ENCODE measurements at regions not wholly inside any gene's neighbourhood (a gene's known extent, or its start where the extent isn't known, plus 50 kb on each side); places are given as distances from the start of the nearest gene placed in this dataset.

GRCh38 chr19:28878862-28879566, 333.9 kb downstream of the UQCRFS1 start:
- peak; percentile 61 for DNase-seq

- no peak for DNase-seq
These were observed 336.3 kb downstream of the UQCRFS1 start for GRCh38 chr19:28876609-28877123.

DNA sequence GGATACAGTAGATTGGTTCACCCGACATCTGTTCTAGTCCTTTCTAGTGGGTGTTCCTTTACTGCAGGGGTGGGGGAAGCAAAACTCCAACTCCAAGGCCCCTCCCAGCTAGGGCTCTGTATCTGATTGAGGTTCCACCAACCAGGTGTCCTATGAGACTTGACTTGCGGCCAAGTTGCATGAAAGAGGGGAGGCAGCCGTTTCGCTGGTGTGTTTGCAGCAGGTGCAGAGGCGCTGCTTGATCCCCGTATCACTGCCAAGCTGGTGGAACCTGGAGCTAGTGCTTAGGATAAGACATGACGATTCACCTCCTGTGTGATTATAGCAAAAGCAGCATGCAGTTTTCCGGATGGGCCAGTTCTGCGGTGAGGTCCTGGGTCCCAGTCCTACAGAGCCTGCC, 338.2 kb downstream of the UQCRFS1 start:
- DNase-seq, result no peak

- DNase-seq, result no peak
These were observed 339.6 kb downstream of the UQCRFS1 start for GRCh38 chr19:28873301-28873700.

DNA sequence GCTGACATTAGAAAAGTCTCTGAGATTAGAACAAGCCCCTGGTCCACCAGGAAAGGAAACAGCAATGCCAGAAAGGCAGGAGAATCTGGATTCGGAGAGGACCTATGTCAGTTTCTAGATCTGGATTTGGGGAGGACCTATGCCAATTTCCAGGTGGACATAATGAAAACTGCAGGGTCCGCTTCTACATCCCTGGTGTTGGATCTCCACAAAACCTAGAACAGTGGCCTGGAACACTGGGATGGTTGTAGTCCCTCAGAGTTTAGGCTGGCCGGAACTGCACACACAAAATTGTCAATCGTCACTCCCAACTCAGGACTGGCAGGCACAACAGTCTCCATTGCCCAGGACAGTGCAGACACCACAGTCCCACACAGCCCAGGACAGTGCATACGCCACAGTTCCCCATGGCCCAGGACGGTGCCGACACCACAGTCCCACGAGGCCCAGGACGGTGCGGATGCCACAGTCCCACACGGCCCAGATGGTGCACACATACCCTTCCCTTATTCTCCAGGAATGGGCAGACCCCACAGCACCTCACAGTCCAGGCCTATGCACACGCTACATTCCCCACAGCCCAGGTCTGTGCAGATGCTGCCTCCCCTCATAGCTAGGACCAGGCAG, 341.7 kb downstream of the UQCRFS1 start:
- DNase-seq, result no peak

GRCh38 chr19:28869459-28869858, 343.5 kb downstream of the UQCRFS1 start:
- DNase-seq, result no peak

- no peak for DNase-seq
These were observed 344.1 kb downstream of the UQCRFS1 start for GRCh38 chr19:28868836-28869235.

GRCh38 chr19:28867978-28868377, 345.0 kb downstream of the UQCRFS1 start:
- no peak for DNase-seq

DNA sequence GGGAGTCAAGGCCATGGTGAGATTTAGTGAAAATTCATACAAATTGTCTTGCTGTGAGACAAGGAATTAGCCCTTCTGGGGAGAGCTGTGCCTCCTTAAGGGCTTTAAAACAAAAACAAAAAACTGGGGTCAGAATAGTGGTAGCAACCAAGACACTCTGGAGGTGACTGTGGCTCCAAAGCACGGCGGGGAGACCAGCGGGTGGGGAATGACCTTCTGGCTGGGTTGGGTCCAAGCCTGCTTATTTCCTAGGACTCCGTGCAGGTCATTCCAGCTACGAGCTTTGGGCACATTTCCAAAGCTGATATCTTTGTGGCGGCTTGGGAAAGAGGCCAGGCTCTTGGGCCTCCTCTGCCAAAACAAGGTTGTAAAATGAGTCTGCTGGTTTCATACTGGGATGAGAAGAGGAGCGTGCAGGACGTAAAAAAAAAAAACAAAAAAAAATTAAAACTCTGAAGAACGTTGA, 348.3 kb downstream of the UQCRFS1 start:
- DNase-seq, result no peak

DNA sequence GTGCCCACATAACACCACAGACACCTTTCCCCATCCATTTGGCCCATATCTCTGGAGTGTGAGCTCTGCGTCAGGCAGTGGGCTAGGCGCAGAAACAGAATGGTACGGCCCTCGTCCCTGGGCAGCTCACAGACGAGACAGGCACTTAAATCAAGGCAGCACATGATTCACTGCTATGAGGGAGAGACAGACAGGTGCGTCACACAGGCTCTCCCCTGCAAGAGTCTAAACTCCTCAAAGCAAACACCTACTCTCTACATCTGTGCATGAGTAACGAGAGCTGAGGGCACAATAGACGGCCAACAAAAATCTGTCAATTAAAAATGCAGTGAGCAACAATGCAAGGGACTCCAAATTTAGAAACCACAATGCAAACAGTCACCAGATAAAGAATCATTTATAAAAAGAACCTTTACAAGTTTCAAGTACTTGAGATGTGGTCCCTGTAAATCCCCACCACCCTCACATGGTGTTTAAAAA, 348.9 kb downstream of the UQCRFS1 start:
- DNase-seq, result no peak

GRCh38 chr19:28862238-28862637, 350.7 kb downstream of the UQCRFS1 start:
- DNase-seq, result no peak

- no peak for DNase-seq
These were observed 353.1 kb downstream of the UQCRFS1 start for GRCh38 chr19:28859811-28860210.

GRCh38 chr19:28858933-28859332, 354.0 kb downstream of the UQCRFS1 start:
- no peak for DNase-seq

- no peak for DNase-seq
These were observed 355.0 kb downstream of the UQCRFS1 start for GRCh38 chr19:28857967-28858366.

- DNase-seq, result no peak
These were observed 357.7 kb downstream of the UQCRFS1 start for GRCh38 chr19:28855216-28855615.

DNA sequence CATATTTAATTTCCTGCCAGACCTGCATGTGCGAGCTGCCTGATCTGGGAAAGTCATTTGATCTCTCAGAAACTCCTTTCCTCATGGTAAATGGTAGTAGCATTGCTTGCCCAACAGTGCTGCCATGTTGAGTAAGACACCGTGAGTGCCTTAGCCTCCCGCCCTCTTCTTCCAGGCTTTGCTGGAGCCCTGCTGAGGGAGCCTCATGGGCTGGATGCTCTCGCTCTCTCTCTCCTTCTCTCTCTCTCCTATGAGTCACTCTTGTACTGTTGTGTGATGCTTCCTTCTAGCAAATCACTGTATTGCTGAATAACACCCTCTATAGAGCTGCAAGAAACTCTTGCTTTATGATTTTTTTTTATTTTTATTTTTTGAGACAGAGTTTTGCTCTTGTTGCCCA, 365.5 kb downstream of the UQCRFS1 start:
- DNase-seq, result peak; percentile 27

GRCh38 chr19:28846094-28846812, 366.7 kb downstream of the UQCRFS1 start:
- no peak for DNase-seq

DNA sequence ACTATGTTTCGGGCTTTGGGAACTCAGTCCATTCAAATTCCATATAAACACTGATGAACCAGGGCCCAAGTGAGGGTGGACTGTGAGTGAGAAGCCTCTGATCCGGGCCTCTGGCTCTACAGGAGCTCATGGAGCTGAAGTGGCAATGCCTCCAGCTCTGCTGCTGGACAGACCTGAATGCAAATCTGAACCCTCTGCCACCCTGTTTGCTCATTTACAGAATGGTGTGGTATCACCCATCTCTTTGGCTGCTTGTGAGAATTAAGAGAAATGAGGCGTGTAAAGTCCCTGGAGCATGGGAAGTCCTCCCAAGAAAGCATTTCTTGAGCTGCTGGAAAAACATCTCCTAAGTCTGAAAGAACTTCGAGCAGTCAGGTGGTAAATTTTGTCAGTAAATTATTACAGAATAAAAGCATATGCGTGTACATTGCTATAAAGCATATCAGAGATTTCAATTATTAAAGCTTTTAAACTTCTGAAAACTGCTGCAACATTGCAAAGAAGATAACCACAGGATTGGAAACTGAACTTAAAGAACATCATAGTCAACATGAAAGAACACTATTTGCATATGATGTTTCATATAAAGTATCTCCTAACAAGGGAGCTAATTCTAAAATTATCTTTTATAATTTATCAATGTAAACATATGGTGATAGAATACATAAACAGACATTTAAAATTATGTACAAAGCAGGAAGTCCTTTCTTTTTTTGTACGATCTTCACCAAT, 369.0 kb downstream of the UQCRFS1 start:
- no peak for DNase-seq

DNA sequence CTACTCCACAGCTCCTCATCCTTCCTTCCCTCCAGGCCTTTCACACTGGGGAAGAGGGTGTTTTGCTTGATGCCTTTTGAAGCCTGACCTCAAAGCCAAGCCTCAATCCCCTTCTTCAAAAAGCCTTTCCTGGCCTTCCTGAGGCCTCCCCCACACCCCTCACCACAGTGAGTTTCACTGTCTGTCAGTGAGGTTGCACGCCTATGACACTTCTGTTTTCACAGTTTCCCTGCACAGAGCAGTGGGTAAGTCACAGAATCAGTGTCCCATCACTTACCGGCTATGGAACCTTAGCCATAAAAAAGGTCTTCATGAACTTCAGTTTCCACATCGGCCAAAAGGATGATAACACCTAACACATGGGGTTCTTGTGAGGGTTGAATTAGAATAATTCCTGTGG, 371.4 kb downstream of the UQCRFS1 start:
- no peak for DNase-seq

GRCh38 chr19:28840891-28841290, 372.1 kb downstream of the UQCRFS1 start:
- DNase-seq, result no peak

GRCh38 chr19:28839455-28839854, 373.5 kb downstream of the UQCRFS1 start:
- DNase-seq, result no peak

DNA sequence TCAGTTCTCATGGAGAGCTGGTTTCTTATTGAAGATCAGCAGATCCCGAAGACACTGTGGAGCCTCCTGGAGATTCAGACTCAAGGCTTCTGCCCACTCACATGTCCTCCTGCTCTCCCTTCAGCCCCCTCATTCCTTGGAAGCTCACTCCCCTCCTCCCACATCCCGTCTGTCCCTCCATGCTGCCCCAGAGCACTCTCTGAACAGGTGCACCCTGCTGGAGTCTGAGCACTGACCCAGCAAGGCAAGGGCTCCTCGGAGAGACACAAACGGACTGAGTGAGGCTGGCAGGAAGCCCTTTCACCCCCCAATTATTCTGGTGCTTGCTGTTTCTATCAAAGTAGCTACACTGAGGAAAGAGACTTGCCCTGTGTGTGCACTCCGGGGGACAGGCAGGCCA, 374.0 kb downstream of the UQCRFS1 start:
- DNase-seq, result no peak

- no peak for DNase-seq
These were observed 376.5 kb downstream of the UQCRFS1 start for GRCh38 chr19:28836421-28836820.

Data from fibroblast of skin of right quadriceps (primary cell).